Spleen (tissue), 7 donors: ENCODE measurements at regions not wholly inside any gene's neighbourhood (a gene's known extent, or its start where the extent isn't known, plus 50 kb on each side); places are given as distances from the start of the nearest gene placed in this dataset.

Experiments used
- CTCF ChIP-seq, 11 experiments: fragments of 200-600 bp in 7 of 11; fragments of 450-650 bp in 4 of 11; sonication (generic) in 4 of 11; IDR thresholded peaks in 8 of 11; conservative IDR thresholded peaks in 3 of 11; 1 replicate in 7 of 11; 2 replicates in 4 of 11; pipeline versions ENCODE4 v1.4.0 to v1.8.0; 2016 to 2021; ENCODE audit warnings: antibody characterized with exemption in 11 of 11, inconsistent platforms in 4 of 11, mild to moderate bottlenecking in 1 of 11
- POLR2A ChIP-seq, 3 donors: fragments of 450-650 bp; IDR thresholded peaks; one replicate each; pipeline ENCODE4 v1.5.1; 2017; ENCODE audit warnings: antibody characterized with exemption in 3 of 3, mild to moderate bottlenecking in 1 of 3
- POLR2AphosphoS5 ChIP-seq, 3 donors: sonication (generic); formaldehyde crosslinking; IDR thresholded peaks; one replicate each; pipeline ENCODE4 v1.5.1; 2017; ENCODE audit warnings: antibody characterized with exemption in 3 of 3
- donor health status: DM: no; HTN: no; CAD: no; lungs with moderate emphysema.
- donor health status: DM: no; HTN: no; CAD: no.
- donor health status: DM: no; HTN: no; CAD: no.

GRCh38 chr11:121683791-121684190 lies 231.0 kb upstream of the SORL1-AS1 start:
- TF ChIP-seq POLR2AphosphoS5 (IDR thresholded peaks at IDR 0.05) = no peak
- no peak for TF ChIP-seq POLR2A (IDR thresholded peaks at IDR 0.05)
- no peak for TF ChIP-seq CTCF (IDR thresholded peaks at IDR 0.05 in 8 of 11, conservative IDR thresholded peaks at IDR 0.05 in 3 of 11)
